Superior temporal gyrus (tissue), 1 donor: ENCODE measurements at regions not wholly inside any gene's neighbourhood (a gene's known extent, or its start where the extent isn't known, plus 50 kb on each side); places are given as distances from the start of the nearest gene placed in this dataset.
"Not testable (repeated sequence)": the region's sequence is repeated elsewhere in the genome, so short reads cannot be mapped to it uniquely, and the experiment has no call there.

Experiments
- DNase-seq: peaks from one replicate; pipeline ENCODE4 v3.0.0-alpha.2; 2016; ENCODE audit errors: extremely low spot score

DNA sequence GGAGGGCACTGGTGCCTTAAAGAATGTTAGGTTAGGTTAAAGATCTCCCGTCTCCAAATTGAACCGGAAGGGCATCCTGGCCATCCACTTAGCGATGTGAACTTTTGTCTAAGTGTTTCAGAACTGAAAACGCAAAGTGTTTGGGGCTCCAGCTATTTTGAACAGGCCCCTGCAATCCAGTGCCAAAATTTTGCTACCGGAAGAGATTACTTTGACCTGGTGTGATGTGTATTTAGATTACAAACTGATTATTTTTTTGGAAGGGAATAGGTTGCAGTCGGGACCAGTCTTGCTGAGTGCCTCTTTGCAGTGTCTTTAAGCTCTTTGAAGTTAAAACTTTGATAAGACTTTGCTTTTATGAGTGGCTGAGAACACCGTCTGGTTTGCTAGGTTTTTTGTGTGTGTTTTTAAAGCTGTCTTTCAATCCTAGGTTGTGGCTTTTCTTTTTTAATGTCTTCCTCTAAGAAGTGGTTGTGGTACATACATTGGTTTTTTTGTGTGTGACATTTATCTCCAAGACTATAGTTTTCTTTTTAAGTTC lies 179.6 kb downstream of the OR4M2 start:
- no peak for DNase-seq

GRCh38 chr15:22262613-22263020 lies 182.3 kb downstream of the OR4M2 start:
- no peak for DNase-seq

DNA sequence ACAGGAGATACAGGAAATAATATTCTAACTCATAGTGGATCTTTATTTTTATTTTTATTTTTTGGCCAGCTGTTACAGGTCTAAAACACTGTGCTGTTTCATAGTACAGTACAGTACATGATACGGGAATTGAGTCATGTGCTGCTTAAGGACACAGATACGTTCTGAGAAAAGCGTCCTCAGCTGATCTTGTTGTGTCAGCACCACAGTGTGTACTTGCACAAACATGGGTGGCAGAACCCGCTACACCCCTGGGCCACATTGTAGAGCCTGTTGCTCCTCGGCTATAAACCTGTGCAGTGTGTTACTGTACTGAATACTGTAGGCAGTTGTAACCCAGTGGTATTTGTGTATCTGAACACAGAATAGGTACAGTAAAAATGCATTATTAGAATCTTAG lies 183.4 kb downstream of the OR4M2 start:
- no peak for DNase-seq

DNA sequence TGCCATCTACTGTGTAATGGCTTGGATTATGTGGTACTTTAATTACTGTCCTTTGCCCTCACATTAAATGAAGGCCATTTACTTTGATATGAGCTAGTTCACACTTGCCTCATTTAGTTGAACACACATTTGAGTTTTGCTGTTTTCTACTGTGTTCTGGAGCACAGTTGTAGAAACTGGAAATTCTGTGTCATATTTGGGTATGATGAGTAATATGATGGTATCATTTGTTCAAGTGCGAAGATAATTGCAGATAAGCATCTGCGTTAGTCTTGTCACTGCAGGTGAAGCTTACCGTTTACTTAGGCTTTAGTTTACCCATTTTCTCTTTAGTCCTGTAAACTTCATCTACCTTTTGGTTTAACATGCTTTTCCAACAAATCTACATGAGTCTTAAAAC lies 183.9 kb downstream of the OR4M2 start:
- not testable (repeated sequence) for DNase-seq

DNA sequence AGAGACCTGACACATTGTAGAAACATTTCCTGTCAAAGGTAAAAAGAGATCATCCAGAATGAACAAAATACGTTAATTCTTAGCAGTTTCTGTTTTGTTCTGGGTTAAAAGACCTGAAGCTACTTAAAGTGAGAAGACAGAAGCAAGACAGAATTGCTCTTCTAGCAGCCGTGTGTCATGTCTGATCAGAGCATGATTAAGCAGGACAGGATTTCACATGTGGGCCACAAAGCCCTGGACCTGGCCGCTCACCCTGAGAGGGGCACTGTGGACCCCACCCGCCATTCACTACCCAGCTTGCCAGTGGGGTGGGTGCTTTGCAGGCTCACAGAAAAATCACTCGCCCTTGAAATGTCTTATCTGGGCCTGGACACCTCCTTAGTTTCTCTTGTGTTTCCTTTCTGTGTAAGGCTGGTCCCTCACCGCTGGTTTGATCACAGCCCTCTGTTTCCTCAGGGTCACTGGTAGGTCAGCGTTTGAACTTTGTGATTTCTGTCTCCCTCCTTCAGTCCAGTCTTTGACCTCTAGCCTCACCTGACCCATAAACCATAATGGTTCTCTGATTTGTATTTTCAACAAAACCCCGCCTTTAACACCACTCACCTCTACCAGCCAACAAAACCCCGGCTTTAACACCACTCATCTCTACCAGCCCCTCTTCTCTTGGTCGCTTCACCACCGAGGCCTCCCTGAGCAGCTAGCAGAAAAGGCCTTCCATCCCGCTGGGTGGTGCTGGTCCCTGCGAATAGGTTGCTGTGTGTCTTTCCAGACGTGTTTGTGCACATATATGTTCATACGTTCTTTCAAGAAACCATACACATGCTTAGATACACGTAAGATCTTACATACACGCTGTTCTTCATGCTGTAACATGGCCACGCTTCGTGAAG lies 185.0 kb downstream of the OR4M2 start:
- DNase-seq, result no peak

GRCh38 chr15:22265970-22266369 lies 185.6 kb downstream of the OR4M2 start:
- DNase-seq, result no peak

DNA sequence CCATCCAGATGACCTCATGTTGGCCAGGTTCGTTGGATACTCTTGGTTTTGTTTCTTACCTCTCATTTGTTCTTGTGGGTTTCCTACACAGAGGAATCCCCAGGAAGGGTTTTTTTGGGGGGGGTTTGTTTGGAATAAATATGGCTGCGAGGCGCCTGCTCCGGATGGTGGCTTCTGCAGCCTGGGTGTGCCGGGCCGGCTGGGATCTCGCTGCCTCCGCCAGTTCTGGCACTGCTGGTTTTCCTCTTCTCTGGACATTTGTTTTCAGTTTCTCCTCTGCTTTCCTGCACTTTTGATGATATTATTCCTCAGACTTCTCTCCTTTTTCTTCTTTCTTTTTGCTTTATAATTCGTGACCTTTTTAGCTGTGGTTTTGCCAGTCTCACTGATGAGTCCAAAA lies 187.4 kb downstream of the OR4M2 start:
- no peak for DNase-seq

DNA sequence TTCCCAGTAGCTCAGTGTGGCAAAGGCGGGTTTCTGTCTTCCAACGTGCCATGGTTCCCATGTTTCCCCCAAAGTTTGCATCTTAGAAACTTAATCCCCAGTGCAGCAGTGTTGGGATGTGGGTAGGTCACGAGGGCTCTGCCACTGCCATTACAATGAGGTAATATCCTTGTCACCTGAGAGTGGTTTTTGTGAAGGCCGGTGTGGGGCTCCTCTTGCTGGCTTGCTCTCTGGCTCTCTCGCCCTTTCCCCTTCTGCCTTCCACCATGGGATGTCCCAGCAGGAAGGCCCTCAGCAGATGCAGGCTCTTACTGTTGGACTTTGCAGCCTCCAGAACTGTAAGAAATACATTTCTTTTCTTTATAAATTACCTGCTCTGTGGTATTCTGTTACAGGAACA lies 187.9 kb downstream of the OR4M2 start:
- DNase-seq, result not testable (repeated sequence)

- DNase-seq, result not testable (repeated sequence)
These were observed 188.3 kb downstream of the OR4M2 start for GRCh38 chr15:22268654-22269053.

DNA sequence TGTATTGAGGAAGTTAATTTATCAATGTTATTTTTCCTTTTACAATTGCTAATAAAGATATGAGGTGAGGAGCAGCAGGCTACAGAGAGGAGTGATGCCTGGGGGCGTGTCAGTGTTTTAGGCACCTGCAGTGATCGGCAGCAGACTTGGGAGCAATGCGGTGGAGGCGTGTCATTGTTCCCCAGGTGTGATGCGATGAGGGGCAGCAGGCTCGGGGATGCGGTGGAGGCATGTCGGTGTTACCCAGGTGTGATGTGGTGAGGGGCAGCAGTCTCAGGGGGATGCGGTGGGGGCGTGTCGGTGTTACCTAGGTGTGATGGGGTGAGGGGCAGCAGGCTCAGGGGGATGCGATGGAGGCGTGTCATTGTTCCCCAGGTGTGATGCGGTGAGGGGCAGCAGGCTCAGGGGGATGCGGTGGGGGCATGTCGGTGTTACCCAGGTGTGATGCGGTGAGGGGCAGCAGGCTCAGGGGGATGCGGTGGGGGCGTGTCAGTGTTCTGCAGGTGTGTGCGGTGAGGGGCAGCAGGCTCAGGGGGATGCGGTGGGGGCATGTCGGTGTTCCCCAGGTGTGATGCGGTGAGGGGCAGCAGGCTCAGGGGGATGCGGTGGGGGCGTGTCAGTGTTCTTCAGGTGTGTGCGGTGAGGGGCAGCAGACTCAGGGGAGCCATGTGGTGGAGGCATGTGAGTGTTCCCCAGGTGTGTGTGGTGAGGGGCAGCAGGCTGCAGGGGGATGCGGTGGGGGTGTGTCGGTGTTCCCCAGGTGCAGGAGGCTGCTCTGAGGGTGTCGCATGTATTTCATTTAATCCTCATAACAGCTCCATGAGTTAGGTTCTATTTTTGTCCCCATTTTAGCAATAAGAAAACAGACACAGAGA lies 186.2 kb upstream of the GOLGA6L22 start:
- not testable (repeated sequence) for DNase-seq

GRCh38 chr15:22273185-22273584 lies 185.5 kb upstream of the GOLGA6L22 start:
- not testable (repeated sequence) for DNase-seq

GRCh38 chr15:22274376-22274775 lies 184.3 kb upstream of the GOLGA6L22 start:
- not testable (repeated sequence) for DNase-seq

GRCh38 chr15:22280770-22281169 lies 177.9 kb upstream of the GOLGA6L22 start:
- not testable (repeated sequence) for DNase-seq

DNA sequence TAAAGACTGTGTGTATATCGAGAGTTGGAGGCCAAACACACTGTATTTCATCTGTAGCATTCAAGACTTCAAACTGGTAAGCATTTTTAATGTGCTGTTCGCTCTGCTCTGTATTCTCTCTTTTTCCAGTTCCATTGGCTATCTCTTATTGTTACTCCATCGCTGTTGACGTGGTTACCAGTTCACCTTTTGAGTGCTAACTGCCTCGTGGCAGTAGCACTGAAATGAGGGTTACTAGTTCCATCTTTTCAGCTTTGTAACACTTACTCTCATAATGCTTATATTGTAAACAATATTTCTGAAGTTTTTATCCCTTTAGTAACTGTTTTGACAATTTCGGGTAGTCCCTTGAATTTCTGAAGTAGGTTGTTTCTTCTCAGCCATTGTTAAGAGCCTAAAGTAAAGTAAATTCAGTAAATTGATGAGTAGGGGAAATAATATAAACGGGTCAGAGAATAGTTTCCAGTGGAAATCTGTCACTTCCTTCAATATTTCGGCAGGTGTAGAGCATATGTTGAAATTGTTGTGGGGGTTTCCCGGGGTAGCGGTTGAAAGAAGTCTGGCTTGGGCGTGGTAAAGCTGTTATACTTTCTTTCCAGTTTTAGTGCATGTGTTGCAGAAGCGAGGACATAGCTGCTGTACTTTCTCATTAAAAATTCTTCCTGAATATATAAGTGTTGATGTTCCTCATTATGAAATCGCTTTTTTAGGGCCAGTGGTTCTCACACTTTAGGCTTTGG lies 175.7 kb upstream of the GOLGA6L22 start:
- DNase-seq, result peak; percentile 11

DNA sequence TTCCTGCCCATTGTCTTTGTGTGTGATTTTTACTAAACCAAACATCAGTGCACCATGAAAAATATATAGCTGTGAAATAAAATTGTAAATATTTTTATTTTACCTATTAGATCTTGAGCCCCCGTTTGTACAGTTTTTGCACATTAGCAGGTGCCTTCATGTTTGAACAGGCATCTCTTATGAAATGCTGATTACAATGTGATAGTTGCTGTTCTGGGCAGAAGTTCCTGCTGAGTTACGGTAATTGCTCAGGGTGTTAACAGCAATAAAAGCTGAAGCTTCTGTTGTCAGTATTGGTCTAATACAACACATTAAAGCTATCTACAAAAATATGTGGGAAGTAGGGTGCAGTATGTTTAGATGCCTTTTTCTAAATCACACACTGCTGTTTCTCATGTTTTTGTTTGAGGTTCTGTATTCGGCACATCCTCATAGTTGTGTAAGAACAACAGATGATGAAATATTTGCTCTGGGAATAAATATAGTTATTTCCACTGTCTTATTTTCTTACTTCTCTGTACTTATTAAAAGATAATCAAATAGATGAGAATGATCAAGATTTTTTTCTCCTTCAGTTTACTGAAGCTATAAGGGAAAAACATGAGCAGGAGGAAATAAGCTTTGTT lies 173.8 kb upstream of the GOLGA6L22 start:
- DNase-seq, result peak; percentile 15

DNA sequence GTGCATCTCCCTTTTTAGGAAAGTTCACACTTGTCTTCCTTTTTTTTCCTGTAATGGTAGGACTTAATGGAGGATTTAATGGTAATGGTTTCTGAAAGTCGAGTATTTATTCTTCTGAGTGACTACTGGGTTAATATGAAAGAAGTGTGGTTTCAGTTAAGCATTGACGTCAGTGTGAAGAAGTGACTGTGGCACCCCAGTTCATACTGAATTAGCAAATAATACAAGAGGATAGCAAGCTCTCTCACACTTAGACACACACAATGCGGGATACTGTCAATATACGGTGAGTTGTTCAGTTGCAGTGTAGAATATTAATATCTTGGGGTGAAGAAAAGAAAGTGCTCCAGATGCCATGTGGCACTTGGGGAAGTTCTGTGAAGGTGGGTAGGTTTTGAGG lies 167.6 kb upstream of the GOLGA6L22 start:
- DNase-seq, result not testable (repeated sequence)

DNA sequence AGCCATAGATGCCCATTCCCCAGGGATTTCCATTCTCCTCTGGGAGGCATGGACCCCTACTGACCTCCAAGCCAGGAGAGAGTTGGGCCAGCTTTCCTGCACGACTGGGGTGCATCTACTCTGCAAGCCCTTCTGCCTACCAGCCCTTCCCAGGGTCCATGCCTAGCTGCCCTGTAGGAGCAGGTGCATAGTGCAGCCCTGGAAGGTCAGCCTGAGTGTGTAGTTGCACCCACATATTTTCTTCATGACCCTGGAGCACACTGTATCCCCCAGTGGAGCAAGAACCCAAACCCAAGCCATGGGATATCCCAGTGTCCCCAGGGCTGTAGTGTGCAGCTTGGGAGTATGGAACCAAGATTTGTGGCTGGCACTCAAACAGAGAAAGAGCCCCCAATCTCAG lies 155.6 kb upstream of the GOLGA6L22 start:
- DNase-seq, result not testable (repeated sequence)
